Naive B cell (primary cell): ENCODE measurements at regions not wholly inside any gene's neighbourhood (a gene's known extent, or its start where the extent isn't known, plus 50 kb on each side); places are given as distances from the start of the nearest gene placed in this dataset.

Source experiments
- ATAC-seq, 2 donors: fragments of 150-1000 bp; cut with Tn5 transposase; 2 replicates each; pipeline ENCODE4 v1.10.0; 2021; ENCODE audit warnings: low read depth in 2 of 2, mild to moderate bottlenecking in 2 of 2, moderate library complexity in 2 of 2
- DNase-seq: peaks from one replicate; pipeline ENCODE4 v3.0.0; 2022
- H3K27ac Mint-ChIP-seq, 6 donors: one replicate each; pipeline ENCODE4 v1.8.0; 2020 to 2022; ENCODE audit warnings: mild to moderate bottlenecking in 6 of 6, mixed read lengths in 6 of 6, moderate library complexity in 5 of 6, inconsistent platforms in 2 of 6
- H3K27me3 Mint-ChIP-seq, 3 donors: one replicate each; pipeline ENCODE4 v1.8.0; 2021 to 2022; ENCODE audit warnings: mixed read lengths in 3 of 3, mild to moderate bottlenecking in 1 of 3
- H3K36me3 Mint-ChIP-seq, 2 donors: one replicate each; pipeline ENCODE4 v1.8.0; 2020 to 2022; ENCODE audit warnings: mixed read lengths in 2 of 2, inconsistent platforms in 1 of 2, mild to moderate bottlenecking in 1 of 2
- H3K4me1 Mint-ChIP-seq, 3 donors: one replicate each; pipeline ENCODE4 v1.8.0; 2020 to 2022; ENCODE audit warnings: mixed read lengths in 3 of 3, inconsistent platforms in 1 of 3, mild to moderate bottlenecking in 1 of 3, moderate library complexity in 1 of 3
- H3K4me3 Mint-ChIP-seq, 8 donors: one replicate each; pipeline ENCODE4 v1.8.0; 2020 to 2022; ENCODE audit warnings: mild to moderate bottlenecking in 8 of 8, mixed read lengths in 8 of 8, moderate library complexity in 8 of 8, inconsistent platforms in 2 of 8
- H3K9me3 Mint-ChIP-seq, 7 donors: one replicate each; pipeline ENCODE4 v1.8.0; 2020 to 2022; ENCODE audit warnings: mixed read lengths in 7 of 7, mild to moderate bottlenecking in 5 of 7, inconsistent platforms in 2 of 7, moderate library complexity in 1 of 7

- H3K27ac Mint-ChIP-seq, result no peak overlapping the region
- no peaks in the 10 kb centered on the region for H3K27me3 Mint-ChIP-seq
- H3K9me3 Mint-ChIP-seq, result peaks cover 0 to 25% (median 11%) of the 10 kb centered on the region in 7 donors
- no peak for DNase-seq
- no peaks in the 10 kb centered on the region for H3K36me3 Mint-ChIP-seq
- H3K4me3 Mint-ChIP-seq, result no peak overlapping the region
- no peak for ATAC-seq
- H3K4me1 Mint-ChIP-seq, result no peaks in the 10 kb centered on the region
Measured at GRCh38 chr10:105545101-105545500, 904.0 kb downstream of the SORCS3 start.

- DNase-seq (no peak), ATAC-seq (no peak)
- Mint-ChIP-seq H3K27ac (no peak overlapping the region), H3K27me3 (no peaks in the 10 kb centered on the region), H3K9me3 (peaks cover 0 to 32% (median 5%) of the 10 kb centered on the region in 7 donors), H3K4me3 (no peak overlapping the region), H3K36me3 (no peaks in the 10 kb centered on the region), H3K4me1 (no peaks in the 10 kb centered on the region)
Measured at GRCh38 chr10:105540381-105540780, 899.3 kb downstream of the SORCS3 start.

GRCh38 chr10:105538874-105539273 is 897.8 kb downstream of the SORCS3 start:
- H3K9me3 Mint-ChIP-seq, result peaks cover 0 to 26% (median 6%) of the 10 kb centered on the region in 7 donors
- no peaks in the 10 kb centered on the region for H3K4me1 Mint-ChIP-seq
- H3K27me3 Mint-ChIP-seq, result no peaks in the 10 kb centered on the region
- H3K4me3 Mint-ChIP-seq, result no peak overlapping the region
- no peak overlapping the region for H3K27ac Mint-ChIP-seq
- DNase-seq (no peak), ATAC-seq (no peak)
- no peaks in the 10 kb centered on the region for H3K36me3 Mint-ChIP-seq

GRCh38 chr10:105535478-105535877 is 894.4 kb downstream of the SORCS3 start:
- H3K27ac Mint-ChIP-seq, result no peak overlapping the region
- no peak overlapping the region for H3K4me3 Mint-ChIP-seq
- DNase-seq (no peak), ATAC-seq (no peak)
- no peaks in the 10 kb centered on the region for H3K36me3 Mint-ChIP-seq
- no peaks in the 10 kb centered on the region for H3K4me1 Mint-ChIP-seq
- H3K9me3 Mint-ChIP-seq, result peaks cover 0 to 34% (median 10%) of the 10 kb centered on the region in 7 donors
- no peaks in the 10 kb centered on the region for H3K27me3 Mint-ChIP-seq

- H3K36me3 Mint-ChIP-seq, result no peaks in the 10 kb centered on the region
- no peaks in the 10 kb centered on the region for H3K4me1 Mint-ChIP-seq
- ATAC-seq (no peak), DNase-seq (no peak)
- no peak overlapping the region for H3K27ac Mint-ChIP-seq
- peaks cover 0 to 23% (median 9%) of the 10 kb centered on the region in 7 donors for H3K9me3 Mint-ChIP-seq
- H3K27me3 Mint-ChIP-seq, result no peaks in the 10 kb centered on the region
- H3K4me3 Mint-ChIP-seq, result no peak overlapping the region
Measured at GRCh38 chr10:105534086-105534485, 893.0 kb downstream of the SORCS3 start.

GRCh38 chr10:105516511-105516910 is 875.4 kb downstream of the SORCS3 start:
- Mint-ChIP-seq H3K4me3 (no peak overlapping the region), H3K9me3 (peaks cover 0 to 10% (median 0%) of the 10 kb centered on the region in 7 donors)

GRCh38 chr10:105514106-105514505 is 873.0 kb downstream of the SORCS3 start:
- Mint-ChIP-seq H3K36me3 (no peaks in the 10 kb centered on the region), H3K4me1 (no peaks in the 10 kb centered on the region), H3K4me3 (no peak overlapping the region), H3K27ac (no peak overlapping the region), H3K9me3 (peaks cover 0 to 10% (median 0%) of the 10 kb centered on the region in 7 donors), H3K27me3 (no peaks in the 10 kb centered on the region)
- no peak for DNase-seq
- no peak for ATAC-seq

More at GRCh38 chr10:105516511-105516910, 875.4 kb downstream of the SORCS3 start:
- DNase-seq, result no peak
- no peak for ATAC-seq
- H3K36me3 Mint-ChIP-seq, result no peaks in the 10 kb centered on the region
- no peaks in the 10 kb centered on the region for H3K27me3 Mint-ChIP-seq
- H3K4me1 Mint-ChIP-seq, result no peaks in the 10 kb centered on the region
- H3K27ac Mint-ChIP-seq, result no peak overlapping the region

- Mint-ChIP-seq H3K27ac (no peak overlapping the region), H3K9me3 (peaks cover 0 to 8% (median 0%) of the 10 kb centered on the region in 7 donors)
Measured at GRCh38 chr10:105509517-105509916, 868.4 kb downstream of the SORCS3 start.

GRCh38 chr10:105506262-105506661 is 865.2 kb downstream of the SORCS3 start:
- H3K27ac Mint-ChIP-seq, result no peak overlapping the region
- no peak overlapping the region for H3K4me3 Mint-ChIP-seq
- no peaks in the 10 kb centered on the region for H3K4me1 Mint-ChIP-seq
- no peak for ATAC-seq
- no peak for DNase-seq
- H3K36me3 Mint-ChIP-seq, result no peaks in the 10 kb centered on the region
- peaks cover 0 to 4% (median 0%) of the 10 kb centered on the region in 7 donors for H3K9me3 Mint-ChIP-seq
- no peaks in the 10 kb centered on the region for H3K27me3 Mint-ChIP-seq

More at GRCh38 chr10:105509517-105509916, 868.4 kb downstream of the SORCS3 start:
- no peak for DNase-seq
- H3K4me3 Mint-ChIP-seq, result no peak overlapping the region
- no peak for ATAC-seq
- H3K36me3 Mint-ChIP-seq, result no peaks in the 10 kb centered on the region
- no peaks in the 10 kb centered on the region for H3K27me3 Mint-ChIP-seq
- no peaks in the 10 kb centered on the region for H3K4me1 Mint-ChIP-seq

GRCh38 chr10:105503714-105504113 is 862.6 kb downstream of the SORCS3 start:
- H3K27ac Mint-ChIP-seq, result no peak overlapping the region
- H3K27me3 Mint-ChIP-seq, result no peaks in the 10 kb centered on the region
- peaks cover 0 to 4% (median 0%) of the 10 kb centered on the region in 7 donors for H3K9me3 Mint-ChIP-seq
- ATAC-seq, result no peak
- no peaks in the 10 kb centered on the region for H3K4me1 Mint-ChIP-seq
- no peaks in the 10 kb centered on the region for H3K36me3 Mint-ChIP-seq
- no peak overlapping the region for H3K4me3 Mint-ChIP-seq
- DNase-seq, result no peak

- no peak overlapping the region for H3K27ac Mint-ChIP-seq
- no peaks in the 10 kb centered on the region for H3K4me1 Mint-ChIP-seq
- DNase-seq (no peak), ATAC-seq (no peak)
- no peaks in the 10 kb centered on the region for H3K36me3 Mint-ChIP-seq
- no peak overlapping the region for H3K4me3 Mint-ChIP-seq
- peaks cover 0 to 9% (median 3%) of the 10 kb centered on the region in 7 donors for H3K9me3 Mint-ChIP-seq
- H3K27me3 Mint-ChIP-seq, result no peaks in the 10 kb centered on the region
Measured at GRCh38 chr10:105502058-105502457, 861.0 kb downstream of the SORCS3 start.

- H3K36me3 Mint-ChIP-seq, result no peaks in the 10 kb centered on the region
- peaks cover 0 to 10% (median 5%) of the 10 kb centered on the region in 7 donors for H3K9me3 Mint-ChIP-seq
- no peak for ATAC-seq
- H3K27ac Mint-ChIP-seq, result no peak overlapping the region
- H3K4me1 Mint-ChIP-seq, result no peaks in the 10 kb centered on the region
- DNase-seq, result no peak
- no peak overlapping the region for H3K4me3 Mint-ChIP-seq
- H3K27me3 Mint-ChIP-seq, result no peaks in the 10 kb centered on the region
Measured at GRCh38 chr10:105494944-105495343, 853.9 kb downstream of the SORCS3 start.

- no peak overlapping the region for H3K4me3 Mint-ChIP-seq
- DNase-seq, result no peak
- H3K27ac Mint-ChIP-seq, result no peak overlapping the region
- H3K9me3 Mint-ChIP-seq, result peaks cover 0 to 8% (median 5%) of the 10 kb centered on the region in 7 donors
- no peaks in the 10 kb centered on the region for H3K4me1 Mint-ChIP-seq
- ATAC-seq, result no peak
- H3K36me3 Mint-ChIP-seq, result no peaks in the 10 kb centered on the region
- no peaks in the 10 kb centered on the region for H3K27me3 Mint-ChIP-seq
Measured at GRCh38 chr10:105494303-105494702, 853.2 kb downstream of the SORCS3 start.

GRCh38 chr10:105473170-105473569 is 832.1 kb downstream of the SORCS3 start:
- DNase-seq, result no peak
- Mint-ChIP-seq H3K36me3 (no peaks in the 10 kb centered on the region), H3K27ac (no peak overlapping the region), H3K27me3 (no peaks in the 10 kb centered on the region), H3K4me3 (no peak overlapping the region), H3K4me1 (no peaks in the 10 kb centered on the region), H3K9me3 (peaks cover 0 to 12% (median 7%) of the 10 kb centered on the region in 7 donors)
- ATAC-seq, result no peak

- DNase-seq (no peak), ATAC-seq (no peak)
- Mint-ChIP-seq H3K9me3 (peaks cover 0 to 21% (median 5%) of the 10 kb centered on the region in 7 donors), H3K27ac (no peak overlapping the region), H3K4me3 (no peak overlapping the region), H3K4me1 (no peaks in the 10 kb centered on the region), H3K36me3 (no peaks in the 10 kb centered on the region), H3K27me3 (no peaks in the 10 kb centered on the region)
Measured at GRCh38 chr10:105468759-105469158, 827.7 kb downstream of the SORCS3 start.
